Suprapubic skin (tissue), 4 donors: ENCODE measurements at regions not wholly inside any gene's neighbourhood (a gene's known extent, or its start where the extent isn't known, plus 50 kb on each side); places are given as distances from the start of the nearest gene placed in this dataset.

Experiments used
- EP300 ChIP-seq: sonication (generic); formaldehyde crosslinking; IDR thresholded peaks from one replicate; pipeline ENCODE4 v1.6.1; 2017; ENCODE audit warnings: antibody characterized with exemption
- POLR2A ChIP-seq, 2 donors: fragments of 450-650 bp; IDR thresholded peaks; one replicate each; pipeline ENCODE4 v1.6.1; 2017; ENCODE audit warnings: antibody characterized with exemption in 2 of 2, mild to moderate bottlenecking in 2 of 2, moderate library complexity in 2 of 2
- POLR2AphosphoS5 ChIP-seq, 3 donors: sonication (generic); formaldehyde crosslinking; IDR thresholded peaks; one replicate each; pipeline ENCODE4 v1.6.1; 2017; ENCODE audit warnings: antibody characterized with exemption in 3 of 3
- TF ChIP-seq, protein P1 (sequence below), 2 donors: fragments of 200-600 bp in 1 of 2; fragments of 450-650 bp in 1 of 2; sonication (generic) in 1 of 2; IDR thresholded peaks; one replicate each; pipeline ENCODE4 v1.5.1; 2016 to 2019; ENCODE audit warnings: antibody characterized with exemption in 2 of 2, mild to moderate bottlenecking in 1 of 2, moderate library complexity in 1 of 2

GRCh38 chr1:222023025-222023424 is 281.1 kb upstream of the DUSP10 start:
- no peak for TF ChIP-seq EP300
- TF ChIP-seq, protein P1, sequence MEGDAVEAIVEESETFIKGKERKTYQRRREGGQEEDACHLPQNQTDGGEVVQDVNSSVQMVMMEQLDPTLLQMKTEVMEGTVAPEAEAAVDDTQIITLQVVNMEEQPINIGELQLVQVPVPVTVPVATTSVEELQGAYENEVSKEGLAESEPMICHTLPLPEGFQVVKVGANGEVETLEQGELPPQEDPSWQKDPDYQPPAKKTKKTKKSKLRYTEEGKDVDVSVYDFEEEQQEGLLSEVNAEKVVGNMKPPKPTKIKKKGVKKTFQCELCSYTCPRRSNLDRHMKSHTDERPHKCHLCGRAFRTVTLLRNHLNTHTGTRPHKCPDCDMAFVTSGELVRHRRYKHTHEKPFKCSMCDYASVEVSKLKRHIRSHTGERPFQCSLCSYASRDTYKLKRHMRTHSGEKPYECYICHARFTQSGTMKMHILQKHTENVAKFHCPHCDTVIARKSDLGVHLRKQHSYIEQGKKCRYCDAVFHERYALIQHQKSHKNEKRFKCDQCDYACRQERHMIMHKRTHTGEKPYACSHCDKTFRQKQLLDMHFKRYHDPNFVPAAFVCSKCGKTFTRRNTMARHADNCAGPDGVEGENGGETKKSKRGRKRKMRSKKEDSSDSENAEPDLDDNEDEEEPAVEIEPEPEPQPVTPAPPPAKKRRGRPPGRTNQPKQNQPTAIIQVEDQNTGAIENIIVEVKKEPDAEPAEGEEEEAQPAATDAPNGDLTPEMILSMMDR (IDR thresholded peaks at IDR 0.05), result no peak
- TF ChIP-seq POLR2A (IDR thresholded peaks at IDR 0.05), result no peak
- TF ChIP-seq POLR2AphosphoS5 (IDR thresholded peaks at IDR 0.05), result no peak
